ENCODE measurements at regions not wholly inside any gene's neighbourhood (a gene's known extent, or its start where the extent isn't known, plus 50 kb on each side); places are given as distances from the start of the nearest gene placed in this dataset.

DNA sequence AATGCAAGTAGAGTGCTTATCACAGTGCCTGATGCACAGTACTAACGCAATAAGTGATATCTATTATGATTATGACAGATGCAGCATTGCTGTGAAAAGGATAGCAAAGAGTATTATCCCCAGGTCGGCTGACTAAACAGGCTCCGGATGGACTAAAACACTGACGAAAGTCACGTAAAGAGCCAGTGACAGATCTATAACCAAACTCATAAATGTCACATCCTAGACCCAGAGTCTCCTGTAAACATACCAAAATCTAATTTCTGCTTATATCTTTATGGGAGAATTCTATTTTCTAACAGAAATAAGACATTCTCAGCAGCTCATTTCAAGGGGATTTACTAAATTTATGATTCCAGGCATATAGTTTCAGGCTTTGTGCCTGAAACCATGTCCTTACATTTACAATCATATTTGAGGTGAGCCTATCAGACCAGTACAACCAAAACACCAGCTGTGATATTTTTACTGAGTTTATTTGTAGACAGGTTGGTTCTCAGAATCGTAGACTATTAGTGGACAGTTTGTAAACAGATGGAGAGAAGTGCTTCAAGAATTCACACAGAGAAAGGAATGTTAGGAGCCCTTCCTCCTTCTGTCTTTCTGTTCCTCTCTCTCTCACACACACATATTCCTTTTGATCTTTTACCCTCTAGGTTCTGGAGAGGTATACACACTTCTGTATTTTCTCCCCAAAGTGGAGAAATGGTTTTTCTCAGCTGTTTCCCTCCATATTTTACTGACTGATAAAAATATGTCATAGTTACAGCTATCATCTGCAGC is 52.4 kb upstream of the WDR26 start:
- no peak for DNase-seq

DNA sequence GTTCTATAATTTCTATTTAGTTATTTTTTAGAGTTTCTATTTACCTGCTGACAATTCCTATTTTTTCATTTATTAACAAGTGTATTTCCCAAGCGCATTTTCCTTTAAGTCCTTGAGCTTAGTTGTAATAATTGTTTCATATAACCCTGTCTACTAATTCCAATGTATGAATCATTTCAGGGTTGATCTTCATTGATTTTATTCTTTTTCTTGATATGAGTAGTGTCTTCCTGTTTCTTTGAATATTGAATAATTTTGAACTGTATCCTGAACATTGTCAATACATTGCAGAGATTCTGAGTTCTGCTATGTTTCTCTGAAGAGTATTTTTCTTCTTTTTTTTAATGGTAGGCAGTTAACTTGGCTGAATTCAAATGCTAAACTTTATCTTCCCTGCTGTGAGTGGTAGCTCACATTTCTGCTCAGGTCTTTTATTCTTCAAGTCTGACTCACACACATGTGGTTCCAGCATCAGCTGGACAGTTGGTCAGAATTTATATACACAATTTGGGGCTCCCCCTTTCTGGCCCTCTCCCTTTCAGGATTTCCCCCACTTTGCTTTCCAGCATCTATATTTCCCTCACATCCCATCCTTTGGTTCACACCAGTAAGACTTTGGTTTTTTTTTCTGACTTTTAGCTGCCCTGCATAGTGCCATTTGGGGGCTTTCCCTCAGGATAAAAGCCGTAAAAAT is 54.4 kb upstream of the WDR26 start:
- no peak for DNase-seq

DNA sequence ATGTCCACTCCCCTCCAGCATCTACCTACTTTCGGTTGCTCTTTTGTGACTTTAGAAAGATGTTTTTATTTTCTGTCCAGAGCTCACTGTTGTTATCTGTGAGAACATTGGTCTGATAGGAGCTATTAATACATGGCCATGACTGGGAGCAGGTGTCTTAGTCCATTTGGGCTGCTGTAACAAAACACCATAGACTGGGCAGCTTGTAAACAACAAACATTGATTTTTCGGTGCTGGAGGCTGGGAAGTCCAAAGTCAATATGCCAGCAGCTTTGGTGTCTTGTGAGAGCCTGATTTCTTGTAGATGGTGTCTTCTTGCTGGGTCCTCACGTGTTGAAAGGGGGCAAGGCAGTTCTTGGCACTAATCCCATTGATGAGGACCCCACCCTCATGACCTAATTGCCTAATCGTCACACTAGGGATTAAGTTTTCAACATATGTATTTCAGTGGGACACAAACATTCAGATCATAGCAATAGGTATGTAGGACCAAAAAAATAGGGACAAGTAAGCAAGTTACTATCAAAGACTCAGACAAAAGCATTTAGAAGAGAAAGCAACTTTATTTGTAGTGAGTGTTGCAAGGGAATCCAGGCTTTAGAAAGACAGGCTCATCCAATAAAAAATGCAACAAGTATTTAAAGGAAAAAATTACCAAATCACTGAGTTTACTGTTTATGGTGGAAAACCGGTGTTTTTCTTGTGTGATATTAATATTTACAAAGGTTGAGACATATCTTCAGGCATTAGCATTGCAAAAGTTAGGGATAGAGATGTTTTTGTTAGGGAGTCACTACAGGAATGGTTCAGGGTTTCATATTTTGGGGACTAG is 55.2 kb upstream of the WDR26 start:
- no peak for DNase-seq

DNA sequence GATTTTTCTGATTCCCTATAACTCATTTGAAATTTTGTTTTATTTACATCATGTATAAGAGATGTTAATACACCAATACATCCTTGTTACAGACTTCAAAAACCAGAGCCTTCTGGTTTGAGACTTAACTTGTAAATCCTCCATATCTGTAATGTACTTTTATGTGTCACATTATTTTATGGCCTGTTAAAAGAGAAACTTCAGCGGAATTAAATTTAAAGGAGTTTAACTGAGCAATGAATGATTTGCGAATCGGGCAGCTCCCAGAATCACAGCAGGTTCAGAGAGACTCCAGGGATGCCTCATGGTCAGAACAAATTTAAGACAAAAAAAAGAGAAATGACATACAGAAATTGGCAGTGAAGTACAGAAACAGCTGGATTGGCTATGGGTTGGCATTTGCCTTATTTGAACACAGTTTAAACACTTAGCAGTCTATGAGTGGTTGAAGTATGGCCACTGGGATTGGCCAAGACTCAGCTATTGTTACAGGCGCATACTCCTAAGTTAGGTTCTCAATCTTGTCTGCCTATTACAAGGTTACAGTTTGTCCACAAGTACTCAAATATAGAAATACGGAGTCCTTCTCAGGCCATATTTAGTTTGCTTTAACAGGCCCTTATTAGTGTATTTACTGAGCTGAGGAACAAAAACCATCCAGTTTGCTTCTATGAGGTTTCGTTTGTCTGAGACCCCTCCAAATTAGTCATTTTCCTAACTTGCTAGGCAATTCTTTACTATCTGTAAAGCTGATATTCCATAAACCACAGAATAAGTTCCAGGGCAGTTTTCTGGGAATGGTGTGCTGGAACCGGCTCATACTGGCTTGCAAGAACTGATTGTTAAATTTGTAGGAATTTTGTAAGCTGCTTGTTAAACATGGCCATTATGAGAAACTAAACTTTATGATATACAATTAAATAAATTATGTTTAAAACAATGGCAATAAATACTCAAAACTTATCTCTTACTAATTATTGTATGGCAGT is 56.2 kb upstream of the WDR26 start:
- DNase-seq = no peak

DNA sequence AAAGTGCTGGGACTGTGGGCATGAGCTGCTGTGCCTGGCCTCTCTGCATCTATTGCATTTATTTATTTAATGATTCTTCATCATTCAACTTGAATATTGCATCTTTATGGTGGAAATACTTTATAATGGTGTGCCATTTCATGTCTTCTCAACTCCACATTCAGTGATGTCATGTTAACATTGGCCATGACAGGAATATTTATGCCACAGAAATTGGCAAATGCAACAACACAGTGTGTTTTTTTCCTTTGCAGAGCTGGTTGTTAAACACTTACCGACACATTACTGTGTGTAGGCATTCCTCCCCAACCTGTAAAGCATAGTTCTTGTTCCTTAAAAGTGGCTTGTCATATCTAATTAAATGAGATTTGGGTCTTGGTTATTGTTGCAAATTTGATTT is 57.4 kb upstream of the WDR26 start:
- no peak for DNase-seq

DNA sequence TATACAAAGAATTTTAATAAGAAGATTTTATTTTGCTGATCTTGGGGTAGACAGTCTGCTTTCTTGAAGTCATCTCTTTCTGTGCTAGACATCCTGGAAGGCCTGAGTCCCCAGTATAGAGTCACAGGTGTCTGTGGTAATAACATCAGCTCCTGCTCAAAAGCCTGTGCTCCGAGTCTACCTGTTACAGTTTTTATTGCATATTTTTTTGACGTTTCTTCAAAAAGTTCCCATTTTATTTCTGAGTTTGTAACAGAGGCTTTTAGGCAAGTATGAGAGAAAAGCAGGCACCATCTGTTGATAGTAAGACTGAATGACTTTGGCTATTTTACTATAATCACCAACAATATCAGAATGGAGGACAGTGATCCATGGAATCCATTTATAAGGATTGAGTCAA is 58.0 kb upstream of the WDR26 start:
- no peak for DNase-seq

DNA sequence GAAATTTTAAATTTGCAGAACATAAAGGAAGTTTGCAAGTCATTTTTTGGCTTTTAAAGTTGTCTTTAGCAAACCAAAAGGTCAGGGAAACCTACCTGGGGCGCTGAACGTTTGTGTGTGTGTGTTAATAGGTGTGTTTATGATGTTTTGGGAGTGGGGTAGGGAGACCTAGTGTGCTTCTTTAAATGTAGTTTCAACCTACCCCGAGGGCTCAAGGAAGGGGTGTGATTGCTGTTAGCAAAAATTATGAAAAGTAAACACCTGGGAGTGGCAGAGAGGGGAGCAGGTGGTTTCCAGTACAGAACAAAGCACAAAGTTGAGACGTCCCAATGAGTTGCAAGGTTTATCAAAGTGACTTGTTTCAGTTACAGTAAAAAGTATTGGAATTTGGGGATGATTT is 58.7 kb upstream of the WDR26 start:
- DNase-seq = no peak

DNA sequence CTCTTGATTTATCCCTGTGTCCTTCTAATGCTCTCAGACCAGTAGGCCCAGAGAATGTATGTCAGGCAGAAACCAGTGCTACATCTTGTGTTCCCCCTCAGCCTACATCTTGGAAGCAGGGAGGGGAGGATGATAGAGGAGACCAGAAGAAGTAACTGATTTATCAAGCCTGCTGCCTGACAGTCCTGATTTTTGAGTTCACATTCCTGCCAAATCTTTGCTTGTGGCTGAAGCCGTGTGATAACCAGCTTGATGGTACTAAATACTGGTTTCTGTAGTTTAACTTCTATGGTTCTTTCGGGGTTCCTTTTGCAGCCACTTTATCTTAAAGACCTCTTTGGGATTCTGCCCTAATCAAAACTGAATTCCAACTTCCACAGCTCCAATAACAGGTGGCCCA is 59.7 kb upstream of the WDR26 start:
- DNase-seq = no peak

DNA sequence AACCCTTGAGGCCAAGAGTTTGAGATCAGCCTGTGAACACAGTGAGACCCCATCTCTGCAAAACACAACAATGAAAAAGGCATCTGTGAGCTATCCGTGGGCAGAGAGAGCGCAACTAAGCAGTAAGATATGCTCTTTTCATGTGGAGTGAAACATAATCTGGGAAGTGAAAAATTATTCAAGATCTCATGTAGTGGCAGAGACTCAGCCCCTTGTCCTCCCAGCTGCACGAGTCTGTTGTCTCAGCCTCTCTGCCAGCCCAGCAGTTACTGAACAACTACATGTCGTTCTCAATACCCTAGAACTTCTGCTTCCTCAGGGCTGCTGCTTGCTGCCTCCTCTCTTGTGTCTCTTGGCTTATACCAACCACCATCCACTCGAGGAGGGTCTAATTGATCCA is 61.3 kb upstream of the WDR26 start:
- no peak for DNase-seq

DNA sequence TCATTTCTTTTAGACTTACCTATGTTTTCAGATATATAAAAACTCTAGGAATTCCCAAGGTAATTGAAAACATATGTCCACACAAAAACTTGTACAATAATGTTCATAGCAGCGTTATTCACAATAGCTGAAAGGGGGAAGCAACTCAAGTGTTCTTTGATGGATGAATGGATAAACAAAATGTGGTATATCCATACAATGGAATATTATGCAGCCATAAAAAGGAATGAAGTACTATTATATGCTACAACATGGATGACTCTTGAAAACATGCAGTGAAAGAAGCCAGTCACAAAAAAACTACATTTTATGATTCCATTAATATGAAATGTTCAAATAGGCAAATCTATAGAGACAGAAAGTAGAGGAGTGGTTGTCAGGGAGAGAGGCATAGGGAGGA is 62.2 kb upstream of the WDR26 start:
- DNase-seq = no peak

DNA sequence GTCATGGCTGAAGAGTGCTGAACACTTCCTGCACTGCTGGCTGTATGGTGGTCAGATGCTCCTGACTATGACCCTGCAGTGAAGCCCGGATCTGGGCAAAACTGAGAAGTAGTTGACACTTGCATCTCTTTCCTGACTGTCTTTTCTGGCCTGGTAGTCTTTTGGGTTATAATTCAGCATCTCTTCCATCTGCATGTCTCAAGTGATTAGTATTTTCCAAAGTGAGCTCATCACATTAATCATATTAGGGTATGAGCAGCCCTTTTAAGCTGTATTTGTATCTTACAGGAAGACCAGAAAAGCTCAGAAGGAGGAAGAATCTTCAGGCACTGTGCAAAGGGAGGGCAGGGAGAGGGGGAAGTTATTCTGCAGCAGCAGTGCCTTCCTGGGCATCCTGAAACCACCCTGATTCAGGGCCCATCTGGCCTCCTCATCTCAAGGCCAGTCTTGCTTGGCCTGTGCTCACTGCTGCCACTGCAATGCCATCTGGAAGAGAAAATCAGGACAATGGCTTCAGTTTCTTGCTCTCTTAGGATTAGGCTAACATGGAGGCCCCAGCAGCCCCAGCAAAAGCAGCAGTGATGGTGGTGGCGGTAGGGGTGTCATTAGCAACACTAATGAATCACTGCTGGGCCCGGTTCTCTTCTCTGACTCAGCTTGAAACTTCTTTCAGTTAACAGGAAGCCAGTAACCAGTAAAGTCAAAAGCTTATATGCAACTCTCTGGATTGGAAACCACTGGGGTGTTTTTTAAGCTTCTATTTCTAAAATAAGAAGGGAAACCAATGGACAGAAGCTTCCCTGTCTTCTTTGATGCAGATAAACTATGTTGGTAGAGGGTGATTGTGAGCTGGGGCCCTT is 63.3 kb upstream of the WDR26 start:
- DNase-seq = no peak

DNA sequence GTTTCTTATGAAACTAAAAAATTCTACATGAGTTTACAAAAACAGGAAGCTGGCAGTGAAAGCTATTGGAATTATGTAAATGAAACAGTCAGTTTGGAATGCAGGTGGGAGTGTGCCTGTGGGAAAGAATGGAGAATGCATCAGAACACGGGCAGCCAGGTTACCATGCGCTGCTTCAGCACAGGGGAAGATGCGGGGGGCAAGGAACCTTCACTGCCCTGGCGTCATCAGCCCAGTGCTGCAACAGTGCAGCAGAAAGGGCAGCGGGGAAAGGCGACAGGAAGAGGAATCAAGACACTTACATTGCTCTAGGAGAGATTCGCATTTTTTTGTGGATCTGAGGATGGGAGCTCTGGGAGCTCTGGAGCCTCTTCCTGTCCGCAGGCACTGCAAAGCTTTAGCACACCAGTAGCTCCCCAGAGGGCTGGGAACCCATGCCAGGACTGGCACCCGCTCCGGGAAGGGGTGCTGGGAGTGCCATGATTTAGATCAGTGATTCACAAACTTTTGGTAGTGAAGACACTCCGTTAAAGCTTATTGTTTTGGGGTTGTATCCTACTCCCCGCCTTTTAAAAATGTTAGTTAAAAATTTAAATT is 64.1 kb upstream of the WDR26 start:
- DNase-seq = no peak

DNA sequence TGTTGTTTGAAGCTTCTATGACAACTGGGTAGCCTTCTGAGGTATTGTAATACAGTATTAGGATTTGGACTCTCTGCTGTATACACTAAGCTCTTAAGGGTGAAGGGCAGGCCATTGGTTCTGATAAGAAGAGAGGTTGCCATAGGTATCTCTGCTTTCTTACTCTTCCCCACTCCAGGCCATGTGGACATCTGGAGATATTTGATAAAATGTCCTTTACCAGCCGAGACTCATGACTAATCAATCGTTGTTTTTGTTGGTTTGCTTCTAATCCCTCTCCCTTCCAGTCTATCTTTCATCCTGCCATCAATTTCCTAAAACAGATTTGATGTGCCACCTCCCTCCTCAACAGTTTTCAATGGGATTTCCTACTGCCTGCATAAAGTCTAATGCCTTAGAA is 64.6 kb upstream of the WDR26 start:
- no peak for DNase-seq

DNA sequence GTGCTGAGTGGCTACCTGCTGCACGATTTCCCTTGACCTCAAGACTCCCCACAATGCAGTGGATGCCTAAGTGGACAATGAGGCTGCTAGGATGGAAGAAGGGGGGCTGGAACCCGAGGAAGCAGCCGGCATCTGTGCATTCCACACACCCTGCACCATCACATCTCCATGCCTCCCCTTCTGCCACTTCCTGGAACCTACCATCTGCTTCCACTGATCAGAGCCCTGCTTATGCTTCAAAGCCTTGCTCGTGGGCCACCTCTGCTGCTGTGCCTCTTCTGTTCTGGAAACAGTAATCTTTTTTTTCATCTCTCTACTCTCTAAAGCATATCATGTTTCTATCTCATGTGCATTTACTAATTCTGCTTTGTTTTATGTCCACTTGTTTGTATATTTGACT is 66.2 kb upstream of the WDR26 start:
- no peak for DNase-seq

DNA sequence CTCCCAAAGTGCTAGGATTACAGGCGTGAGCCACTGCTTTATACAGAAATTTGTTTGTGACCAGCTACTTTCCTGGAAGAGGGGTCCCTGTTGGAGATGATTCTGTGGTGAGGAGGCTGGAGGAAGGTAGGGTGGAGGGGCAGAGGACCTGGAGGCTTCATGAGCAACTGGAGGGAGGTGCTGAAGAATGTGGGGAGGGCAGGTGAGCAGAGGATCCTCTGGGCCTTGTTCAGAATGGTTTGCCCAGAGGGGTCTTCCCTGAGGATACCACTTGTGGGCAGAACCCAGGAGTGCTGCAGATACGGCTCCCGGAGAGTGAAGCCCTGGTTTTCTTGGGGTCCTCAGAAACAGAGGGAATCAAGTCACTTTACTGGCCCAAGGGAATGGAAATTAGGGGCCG is 67.2 kb upstream of the WDR26 start:
- DNase-seq = no peak

DNA sequence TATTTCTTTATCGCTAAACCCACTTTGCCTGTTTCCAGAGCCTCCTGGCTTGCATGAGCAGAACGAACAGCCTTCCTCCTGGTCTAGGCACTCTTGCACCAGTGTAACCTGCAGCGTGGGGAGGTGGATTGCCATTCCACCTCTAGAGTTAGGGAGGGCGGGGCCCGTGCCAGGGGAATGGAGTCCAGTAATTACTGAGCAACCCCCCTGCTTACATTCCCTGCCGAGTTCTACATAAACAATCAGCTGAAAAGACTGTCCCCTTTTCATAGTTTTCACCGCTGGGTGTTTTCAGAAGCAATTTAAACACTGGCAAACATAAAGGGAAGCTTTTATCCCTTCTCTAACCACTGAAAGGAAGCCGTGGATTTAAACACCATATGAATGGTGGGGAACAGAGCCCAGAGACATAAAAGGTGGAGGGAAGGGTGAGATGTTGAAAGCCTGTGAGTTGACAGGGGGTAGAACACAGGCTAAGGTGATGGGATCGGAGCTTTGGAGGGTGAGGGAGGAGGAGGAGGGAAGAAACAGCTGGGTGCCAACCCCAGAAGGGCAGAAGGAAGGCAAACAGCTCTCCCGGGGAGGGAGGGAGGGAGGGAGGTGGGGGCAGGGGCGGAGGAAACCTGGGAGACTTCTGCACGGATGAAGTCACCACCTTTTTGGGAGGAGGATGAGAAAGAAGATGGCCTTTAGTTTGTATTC is 68.0 kb upstream of the WDR26 start:
- DNase-seq = no peak

DNA sequence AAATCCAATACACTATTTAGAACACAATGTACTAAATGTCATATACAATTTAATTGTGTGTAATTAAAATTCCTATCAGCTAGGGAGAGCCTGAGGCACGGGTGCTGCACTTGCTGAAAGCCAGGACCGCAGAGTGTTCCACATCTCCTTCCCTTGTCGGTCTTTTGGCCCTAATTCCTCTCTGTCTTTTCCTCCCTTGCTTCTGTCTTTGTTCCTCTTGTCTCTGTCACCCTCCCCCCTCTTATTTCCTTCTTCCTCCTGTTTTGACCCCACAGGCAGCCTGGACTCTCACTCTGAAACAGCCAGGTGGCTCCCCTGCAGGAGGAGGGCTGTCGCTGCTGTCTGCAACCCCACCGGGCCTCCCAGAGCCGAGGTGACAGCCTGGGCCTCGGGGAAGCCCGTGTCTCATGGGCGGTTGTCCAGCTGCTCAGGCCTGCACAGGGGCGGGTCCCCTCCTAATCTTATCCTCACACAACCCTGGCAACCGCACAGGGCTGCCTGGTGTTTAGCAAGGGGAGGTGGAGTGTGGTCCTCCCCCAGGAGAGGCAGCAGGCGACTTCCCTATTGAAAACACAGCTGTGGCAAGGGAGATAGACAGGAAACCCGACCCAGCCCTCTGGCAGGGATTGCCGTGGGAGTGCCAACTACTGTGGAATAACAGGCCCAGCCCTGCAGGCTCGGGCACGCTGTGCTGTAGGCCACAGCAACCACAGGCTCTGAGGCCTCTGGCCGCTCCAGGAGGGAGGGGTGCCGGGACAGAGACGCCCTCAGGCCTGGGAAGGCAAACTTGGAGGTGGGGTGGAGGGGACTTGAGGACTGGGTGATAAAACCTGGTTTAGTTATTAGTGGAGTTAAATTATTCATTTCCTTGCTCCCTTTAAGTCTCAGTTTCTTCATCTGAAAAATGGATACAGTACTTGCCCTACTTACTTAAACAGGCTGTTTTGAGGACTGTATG is 68.8 kb upstream of the WDR26 start:
- DNase-seq = peak; percentile 37

DNA sequence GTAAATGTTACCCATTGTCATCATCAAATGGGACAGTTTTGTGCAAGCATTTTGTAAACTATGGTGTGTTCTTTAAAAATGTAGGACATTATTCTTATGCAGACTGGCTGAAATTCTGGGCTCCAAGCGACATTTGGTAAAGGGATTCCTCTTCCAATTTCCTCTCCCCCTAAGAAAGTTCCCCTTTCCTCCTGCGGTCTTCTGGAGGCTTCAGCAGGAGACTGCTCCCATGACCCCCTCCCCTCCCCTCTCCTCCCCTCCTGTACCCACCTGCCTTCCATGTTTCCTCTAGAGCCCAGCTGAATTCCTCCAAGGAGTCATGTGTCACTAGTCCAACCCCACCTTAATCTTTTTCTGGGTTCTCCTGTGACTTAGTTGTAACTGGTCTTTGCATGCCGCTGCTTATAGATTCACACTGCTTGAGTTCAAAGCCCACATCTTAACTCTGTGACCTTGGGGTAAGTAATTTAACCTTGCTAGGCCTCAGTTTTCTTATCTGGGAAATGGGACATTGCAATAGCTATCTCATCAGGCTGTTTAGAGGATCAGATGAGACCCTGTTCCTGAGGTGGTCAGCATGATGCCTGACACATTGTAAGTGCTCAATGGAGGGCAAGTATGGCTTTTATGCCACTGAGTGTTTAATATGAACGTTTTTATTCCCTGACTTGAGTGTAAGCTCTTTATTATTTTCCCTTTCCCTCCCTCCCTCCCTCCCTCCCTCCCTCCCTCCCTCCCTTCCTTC is 69.9 kb upstream of the WDR26 start:
- no peak for DNase-seq

Data from DMS79 (cell line).